ENCODE measurements at regions not wholly inside any gene's neighbourhood (a gene's known extent, or its start where the extent isn't known, plus 50 kb on each side); places are given as distances from the start of the nearest gene placed in this dataset.

- TF ChIP-seq CTCF (IDR thresholded peaks at IDR 0.05) (no peak), POLR2A (IDR thresholded peaks at IDR 0.05) (no peak)
Observed at GRCh38 chr6:150658421-150658820, 58.7 kb downstream of the PLEKHG1 start.
